ENCODE measurements at regions not wholly inside any gene's neighbourhood (a gene's known extent, or its start where the extent isn't known, plus 50 kb on each side); places are given as distances from the start of the nearest gene placed in this dataset.

- DNase-seq = no peak
Measured at GRCh38 chr3:177550667-177551066, 353.4 kb upstream of the TBL1XR1 start.

GRCh38 chr3:177551431-177551836, 354.2 kb upstream of the TBL1XR1 start:
- no peak for DNase-seq

GRCh38 chr3:177552051-177552450, 354.8 kb upstream of the TBL1XR1 start:
- DNase-seq = no peak

GRCh38 chr3:177553012-177553411, 355.7 kb upstream of the TBL1XR1 start:
- DNase-seq = no peak

GRCh38 chr3:177553579-177553978, 356.3 kb upstream of the TBL1XR1 start:
- DNase-seq = no peak

GRCh38 chr3:177554895-177555759, 357.8 kb upstream of the TBL1XR1 start:
- no peak for DNase-seq

GRCh38 chr3:177557548-177557947, 360.3 kb upstream of the TBL1XR1 start:
- no peak for DNase-seq

GRCh38 chr3:177561365-177561764, 364.1 kb upstream of the TBL1XR1 start:
- DNase-seq = no peak

GRCh38 chr3:177561769-177562392, 364.6 kb upstream of the TBL1XR1 start:
- DNase-seq = no peak

GRCh38 chr3:177563243-177563780, 366.0 kb upstream of the TBL1XR1 start:
- DNase-seq = no peak

- no peak for DNase-seq
Measured at GRCh38 chr3:177563792-177564191, 366.5 kb upstream of the TBL1XR1 start.

GRCh38 chr3:177565981-177566380, 368.7 kb upstream of the TBL1XR1 start:
- DNase-seq = no peak

GRCh38 chr3:177567833-177568232, 370.6 kb upstream of the TBL1XR1 start:
- DNase-seq = no peak

- no peak for DNase-seq
Measured at GRCh38 chr3:177569193-177569592, 371.9 kb upstream of the TBL1XR1 start.

GRCh38 chr3:177569875-177570657, 372.8 kb upstream of the TBL1XR1 start:
- no peak for DNase-seq

- DNase-seq = no peak
Measured at GRCh38 chr3:177571271-177571943, 374.1 kb upstream of the TBL1XR1 start.

GRCh38 chr3:177571944-177572315, 374.6 kb upstream of the TBL1XR1 start:
- DNase-seq = peak; percentile 37

GRCh38 chr3:177574222-177574856, 377.1 kb upstream of the TBL1XR1 start:
- DNase-seq = peak; percentile 7

GRCh38 chr3:177576746-177577145, 379.5 kb upstream of the TBL1XR1 start:
- DNase-seq = no peak

- no peak for DNase-seq
Measured at GRCh38 chr3:177578488-177578887, 381.2 kb upstream of the TBL1XR1 start.

GRCh38 chr3:177579419-177579818, 382.1 kb upstream of the TBL1XR1 start:
- DNase-seq = no peak

- no peak for DNase-seq
Measured at GRCh38 chr3:177580437-177580836, 383.2 kb upstream of the TBL1XR1 start.
